K562 (cell line): ENCODE measurements at regions not wholly inside any gene's neighbourhood (a gene's known extent, or its start where the extent isn't known, plus 50 kb on each side); places are given as distances from the start of the nearest gene placed in this dataset.

Experiments used
- ATAC-seq: fragments of 200-7000 bp; cut with Tn5 transposase; 3 replicates; pipeline ENCODE4 v1.9.1; 2020; ENCODE audit warnings: moderate library complexity
- BruUV-seq: library from RNA; stranded (reverse); fragments of 400-500 nt; replicated peaks from 2 replicates; lab custom pipeline; 2021; lab: Mats Ljungman, UMichigan
- CTCF ChIA-PET: fragments of 300-600 bp; formaldehyde crosslinking; extraction: SDS; loops from one replicate; lab custom pipeline; 2021; ENCODE audit warnings: low intra/inter-chr PET ratio; lab: Yijun Ruan, JAX
- POLR2A ChIA-PET: fragments of 300-600, 350-650 bp; sonication (Branson Sonifier 250); formaldehyde crosslinking; extraction: SDS; loops from one replicate; lab custom pipeline; 2021; ENCODE audit warnings: antibody characterized with exemption, inconsistent platforms; lab: Yijun Ruan, JAX
- DNase-seq, 4 experiments: peaks; one replicate each; pipeline versions ENCODE4 v3.0.0 to v3.0.0-alpha.2; 2011 to 2018; ENCODE audit warnings: low spot score in 3 of 4, mixed read lengths in 3 of 4; ENCODE audit errors: extremely low read depth in 1 of 4
- FAIRE-seq: peaks from 2 replicates; lab custom pipeline; 2011; peaks lifted over from hg19 to GRCh38; lab: Jason Lieb, UNC
- H2AFZ ChIP-seq: 2 replicates; pipeline ENCODE4 v1.6.0; 2011; ENCODE audit warnings: low read depth, low read length, control low read depth, inconsistent platforms
- H3K27ac ChIP-seq: fragments of 200-600 bp; 3 replicates; pipeline ENCODE4 v1.8.0; 2011; ENCODE audit warnings: low read depth, mild to moderate bottlenecking, control low read depth, inconsistent platforms, low read length, moderate library complexity, mixed read lengths; ENCODE audit errors: extremely low read depth
- H3K27me3 ChIP-seq, 2 experiments: fragments of 300-600 bp in 1 of 2; 2 replicates in 1 of 2; 3 replicates in 1 of 2; pipeline versions ENCODE4 v1.6.0 to v1.8.0; 2011; ENCODE audit warnings: inconsistent platforms in 2 of 2, low read length in 2 of 2, mild to moderate bottlenecking in 1 of 2, mixed read lengths in 1 of 2, moderate library complexity in 1 of 2; ENCODE audit not compliant: control insufficient read depth in 2 of 2, insufficient read depth in 2 of 2
- H3K36me3 ChIP-seq: fragments of 300-600 bp; 3 replicates; pipeline ENCODE4 v1.8.0; 2011; ENCODE audit warnings: mild to moderate bottlenecking, low read length, inconsistent platforms; ENCODE audit not compliant: control insufficient read depth, insufficient read depth
- H3K4me1 ChIP-seq, 2 experiments: fragments of 200-600 bp in 1 of 2; replicated peaks in 1 of 2; 2 replicates in 1 of 2; 3 replicates in 1 of 2; pipeline versions ENCODE4 v1.5.1 to v1.8.0; 2011; ENCODE audit warnings: inconsistent platforms in 2 of 2, low read length in 2 of 2, mild to moderate bottlenecking in 1 of 2, mixed read lengths in 1 of 2, moderate library complexity in 1 of 2; ENCODE audit not compliant: control insufficient read depth in 2 of 2, insufficient read depth in 2 of 2
- H3K4me2 ChIP-seq: 2 replicates; pipeline ENCODE4 v1.6.1; 2011; ENCODE audit warnings: low read length, control low read depth, inconsistent platforms, mixed read lengths; ENCODE audit not compliant: insufficient read depth
- H3K4me3 ChIP-seq: fragments of 200-600 bp; sonication (generic), shearing (Covaris generic); 2 replicates; pipeline ENCODE4 v1.5.1; 2016; ENCODE audit warnings: control low read depth, inconsistent platforms
- H3K79me2 ChIP-seq: fragments of 200-600 bp; 3 replicates; pipeline ENCODE4 v1.8.0; 2011; ENCODE audit warnings: low read length, inconsistent platforms; ENCODE audit not compliant: control insufficient read depth, insufficient read depth
- H3K9ac ChIP-seq, 2 experiments: 2 replicates each; pipeline versions ENCODE4 v1.6.0 to v1.6.1; 2011; ENCODE audit warnings: low read depth in 2 of 2, low read length in 2 of 2, control low read depth in 1 of 2, inconsistent platforms in 1 of 2, mild to moderate bottlenecking in 1 of 2, mixed read lengths in 1 of 2; ENCODE audit not compliant: insufficient read depth in 1 of 2
- H3K9me1 ChIP-seq: one replicate; pipeline ENCODE4 v1.6.0; 2011; ENCODE audit warnings: inconsistent platforms, mild to moderate bottlenecking, low read length, moderate library complexity; ENCODE audit not compliant: control insufficient read depth, insufficient read depth
- H3K9me3 ChIP-seq: replicated peaks from 2 replicates; pipeline ENCODE4 v1.5.1; 2011; ENCODE audit warnings: low read depth, low read length, inconsistent platforms; ENCODE audit not compliant: control insufficient read depth, insufficient read depth
- H4K20me1 ChIP-seq: replicated peaks from 2 replicates; pipeline ENCODE4 v1.6.1; 2011; ENCODE audit warnings: low read length, inconsistent platforms, mixed read lengths; ENCODE audit not compliant: control insufficient read depth, insufficient read depth
- AFF1 ChIP-seq, 2 experiments: fragments of 450-650 bp; IDR thresholded peaks; 2 replicates each; pipeline ENCODE4 v1.6.1; 2018; ENCODE audit warnings: mild to moderate bottlenecking in 2 of 2, low read depth in 1 of 2; ENCODE audit not compliant: partially characterized antibody in 2 of 2
- CHCHD3 ChIP-seq: fragments of 250-450 bp; sonication (Bioruptor Pico); IDR thresholded peaks from 2 replicates; pipeline ENCODE4 v2.1.2; 2022; ENCODE audit warnings: mild to moderate bottlenecking
- PTBP1 ChIP-seq: fragments of 200-400 bp; formaldehyde crosslinking; IDR thresholded peaks from 2 replicates; pipeline ENCODE4 v1.6.1; 2017; ENCODE audit warnings: low read depth, low read length
- TAL1 ChIP-seq: fragments of 450-650 bp; IDR thresholded peaks from 2 replicates; pipeline ENCODE4 v1.6.1; 2016; ENCODE audit warnings: mild to moderate bottlenecking
- THRA ChIP-seq: fragments of 450-650 bp; IDR thresholded peaks from 2 replicates; pipeline ENCODE4 v1.6.1; 2017; ENCODE audit warnings: mild to moderate bottlenecking, moderate library complexity
- WGBS: fragments of 100-300 bp; shearing (Covaris generic); methylation state at CpG from one replicate; pipeline ENCODE4 v1.1.6; 2016; ENCODE audit warnings: low coverage, mixed read lengths; ENCODE audit not compliant: insufficient coverage; ENCODE audit errors: missing lambda C conversion rate; 5-methylcytosine and 5-hydroxymethylcytosine counted together
- in situ Hi-C: fragments of 300-500 bp; cut with MboI; formaldehyde crosslinking; loops from 4 replicates; pipeline ENCODE4 v1.15.0; 2018; ENCODE audit warnings: inconsistent platforms, mixed read lengths
- intact Hi-C: fragments of 100-400 bp; cut with micrococcal nuclease; formaldehyde crosslinking; loops from 2 replicates; pipeline ENCODE4 v1.14.2; 2022

- TF ChIP-seq AFF1 (IDR thresholded peaks at IDR 0.05; ENCODE audit: low read depth in 1 of 2, partially characterized antibody in 2 of 2) (no peak), PTBP1 (no peak)
- TF ChIP-seq, all 486 proteins: peak for 0
These were observed 207.2 kb upstream of the SETBP1 start (continued) for GRCh38 chr18:44473394-44474066.

GRCh38 chr18:44474067-44474411 lies 206.6 kb upstream of the SETBP1 start:
- WGBS: 0% methylated on average over 3 of the region's 3 CpGs
- TF ChIP-seq TAL1 (no peak), THRA (no peak), CHCHD3 (no peak)
- TF ChIP-seq, all 486 proteins: peak for 0
- no peak for DNase-seq
- no peak for ATAC-seq
- Histone ChIP-seq H3K9me3 (no peaks in the 10 kb centered on the region), H3K36me3 (no peaks in the 10 kb centered on the region), H3K27me3 (no peaks in the 10 kb centered on the region), H2AFZ (no peak overlapping the region), H3K9ac (no peak overlapping the region), H3K4me1 (no peaks in the 10 kb centered on the region), H4K20me1 (no peaks in the 10 kb centered on the region), H3K27ac (no peak overlapping the region), H3K4me3 (no peak overlapping the region), H3K4me2 (no peak overlapping the region), H3K79me2 (no peaks in the 10 kb centered on the region), H3K9me1 (no peaks in the 10 kb centered on the region)
- in situ Hi-C loops (no loop called here), intact Hi-C loops (no loop called here)
- BruUV-seq: no TSS peak
- POLR2A ChIA-PET: no interaction called here
- CTCF ChIA-PET: no interaction called here
- no peak for FAIRE-seq
